Central memory CD8-positive, alpha-beta T cell (primary cell): ENCODE measurements at regions not wholly inside any gene's neighbourhood (a gene's known extent, or its start where the extent isn't known, plus 50 kb on each side); places are given as distances from the start of the nearest gene placed in this dataset.

Experiments used
- ATAC-seq: fragments of 150-1000 bp; cut with Tn5 transposase; replicated peaks from 2 replicates; pipeline ENCODE4 v1.10.0; 2022; ENCODE audit warnings: mild to moderate bottlenecking, moderate FRiP score, moderate number of reproducible peaks; ENCODE audit not compliant: poor library complexity, severe bottlenecking; ENCODE audit errors: extremely low read depth
- DNase-seq, 2 donors: peaks; one replicate each; pipeline ENCODE4 v3.0.0; 2021; ENCODE audit warnings: low spot score in 2 of 2
- H3K27ac Mint-ChIP-seq: one replicate; pipeline ENCODE4 v1.8.0; 2022; ENCODE audit warnings: low read depth, mild to moderate bottlenecking, moderate library complexity, mixed read lengths
- H3K27me3 Mint-ChIP-seq: one replicate; pipeline ENCODE4 v1.8.0; 2022; ENCODE audit warnings: mixed read lengths
- H3K36me3 Mint-ChIP-seq: one replicate; pipeline ENCODE4 v1.8.0; 2022; ENCODE audit warnings: mild to moderate bottlenecking, moderate library complexity, mixed read lengths; ENCODE audit not compliant: insufficient read depth
- H3K4me1 Mint-ChIP-seq: one replicate; pipeline ENCODE4 v1.8.0; 2022; ENCODE audit warnings: mixed read lengths
- H3K4me3 Mint-ChIP-seq: one replicate; pipeline ENCODE4 v1.8.0; 2022; ENCODE audit warnings: mild to moderate bottlenecking, moderate library complexity, mixed read lengths
- H3K9me3 Mint-ChIP-seq: one replicate; pipeline ENCODE4 v1.8.0; 2022; ENCODE audit warnings: mixed read lengths

- Mint-ChIP-seq H3K4me3 (no peak overlapping the region), H3K27me3 (peaks cover 23% of the 10 kb centered on the region), H3K4me1 (no peaks in the 10 kb centered on the region), H3K9me3 (no peaks in the 10 kb centered on the region), H3K36me3 (no peaks in the 10 kb centered on the region), H3K27ac (no peak overlapping the region)
- DNase-seq, result no peak
- no peak for ATAC-seq
Measured at GRCh38 chr7:155961241-155962190, 149.3 kb upstream of the SHH start.

- H3K27me3 Mint-ChIP-seq, result peaks cover 13% of the 10 kb centered on the region
- ATAC-seq, result no peak
- H3K36me3 Mint-ChIP-seq, result no peaks in the 10 kb centered on the region
- no peak overlapping the region for H3K27ac Mint-ChIP-seq
- H3K4me3 Mint-ChIP-seq, result no peak overlapping the region
- no peaks in the 10 kb centered on the region for H3K9me3 Mint-ChIP-seq
- no peaks in the 10 kb centered on the region for H3K4me1 Mint-ChIP-seq
- no peak for DNase-seq
Measured at GRCh38 chr7:155959894-155960293, 147.6 kb upstream of the SHH start.

GRCh38 chr7:155956977-155957376 lies 144.7 kb upstream of the SHH start:
- H3K4me1 Mint-ChIP-seq, result no peaks in the 10 kb centered on the region
- no peaks in the 10 kb centered on the region for H3K9me3 Mint-ChIP-seq
- H3K27ac Mint-ChIP-seq, result no peak overlapping the region
- no peaks in the 10 kb centered on the region for H3K36me3 Mint-ChIP-seq
- no peak overlapping the region for H3K4me3 Mint-ChIP-seq
- no peak for ATAC-seq
- DNase-seq, result no peak
- H3K27me3 Mint-ChIP-seq, result peaks cover 19% of the 10 kb centered on the region

- DNase-seq, result no peak
- no peaks in the 10 kb centered on the region for H3K9me3 Mint-ChIP-seq
- H3K27ac Mint-ChIP-seq, result no peak overlapping the region
- no peak for ATAC-seq
- no peak overlapping the region for H3K4me3 Mint-ChIP-seq
- no peaks in the 10 kb centered on the region for H3K36me3 Mint-ChIP-seq
- no peaks in the 10 kb centered on the region for H3K4me1 Mint-ChIP-seq
- peaks cover 12% of the 10 kb centered on the region for H3K27me3 Mint-ChIP-seq
Measured at GRCh38 chr7:155955367-155955635, 143.0 kb upstream of the SHH start.

- ATAC-seq, result no peak
- Mint-ChIP-seq H3K9me3 (no peaks in the 10 kb centered on the region), H3K27ac (no peak overlapping the region), H3K4me1 (no peaks in the 10 kb centered on the region), H3K4me3 (no peak overlapping the region), H3K36me3 (no peaks in the 10 kb centered on the region), H3K27me3 (peaks cover 8% of the 10 kb centered on the region)
- DNase-seq, result no peak
Measured at GRCh38 chr7:155954550-155955366, 142.5 kb upstream of the SHH start.

- no peaks in the 10 kb centered on the region for H3K9me3 Mint-ChIP-seq
- peaks cover 8% of the 10 kb centered on the region for H3K27me3 Mint-ChIP-seq
- H3K4me3 Mint-ChIP-seq, result no peak overlapping the region
- no peaks in the 10 kb centered on the region for H3K4me1 Mint-ChIP-seq
- ATAC-seq, result no peak
- DNase-seq, result no peak
- H3K36me3 Mint-ChIP-seq, result no peaks in the 10 kb centered on the region
- H3K27ac Mint-ChIP-seq, result no peak overlapping the region
Measured at GRCh38 chr7:155953781-155954549, 141.7 kb upstream of the SHH start.

- ATAC-seq (no peak), DNase-seq (no peak)
- H3K9me3 Mint-ChIP-seq, result no peaks in the 10 kb centered on the region
- H3K27ac Mint-ChIP-seq, result peak overlapping the region; percentile 39
- no peaks in the 10 kb centered on the region for H3K36me3 Mint-ChIP-seq
- H3K27me3 Mint-ChIP-seq, result peaks cover 8% of the 10 kb centered on the region
- H3K4me3 Mint-ChIP-seq, result no peak overlapping the region
- H3K4me1 Mint-ChIP-seq, result no peaks in the 10 kb centered on the region
Measured at GRCh38 chr7:155953501-155953778, 141.2 kb upstream of the SHH start.

GRCh38 chr7:155951554-155952158 lies 139.4 kb upstream of the SHH start:
- no peaks in the 10 kb centered on the region for H3K4me1 Mint-ChIP-seq
- no peaks in the 10 kb centered on the region for H3K36me3 Mint-ChIP-seq
- DNase-seq, result no peak
- peaks cover 8% of the 10 kb centered on the region for H3K27me3 Mint-ChIP-seq
- ATAC-seq, result no peak
- peaks cover 4% of the 10 kb centered on the region for H3K9me3 Mint-ChIP-seq
- no peak overlapping the region for H3K27ac Mint-ChIP-seq
- no peak overlapping the region for H3K4me3 Mint-ChIP-seq

GRCh38 chr7:155950898-155951553 lies 138.8 kb upstream of the SHH start:
- Mint-ChIP-seq H3K4me1 (no peaks in the 10 kb centered on the region), H3K9me3 (peaks cover 7% of the 10 kb centered on the region), H3K27me3 (peaks cover 8% of the 10 kb centered on the region), H3K36me3 (no peaks in the 10 kb centered on the region), H3K4me3 (no peak overlapping the region), H3K27ac (no peak overlapping the region)
- DNase-seq (no peak), ATAC-seq (no peak)

- peaks cover 7% of the 10 kb centered on the region for H3K9me3 Mint-ChIP-seq
- H3K36me3 Mint-ChIP-seq, result no peaks in the 10 kb centered on the region
Measured at GRCh38 chr7:155948845-155949244, 136.6 kb upstream of the SHH start.

GRCh38 chr7:155948423-155948822 lies 136.2 kb upstream of the SHH start:
- Mint-ChIP-seq H3K4me3 (no peak overlapping the region), H3K9me3 (peaks cover 7% of the 10 kb centered on the region), H3K4me1 (no peaks in the 10 kb centered on the region), H3K27me3 (peaks cover 8% of the 10 kb centered on the region), H3K36me3 (no peaks in the 10 kb centered on the region), H3K27ac (no peak overlapping the region)
- no peak for DNase-seq
- ATAC-seq, result no peak

More at GRCh38 chr7:155948845-155949244, 136.6 kb upstream of the SHH start:
- H3K4me1 Mint-ChIP-seq, result no peaks in the 10 kb centered on the region
- no peak overlapping the region for H3K27ac Mint-ChIP-seq
- H3K4me3 Mint-ChIP-seq, result no peak overlapping the region
- ATAC-seq (no peak), DNase-seq (no peak)
- peaks cover 8% of the 10 kb centered on the region for H3K27me3 Mint-ChIP-seq

- Mint-ChIP-seq H3K27me3 (no peaks in the 10 kb centered on the region), H3K36me3 (no peaks in the 10 kb centered on the region), H3K9me3 (peaks cover 7% of the 10 kb centered on the region), H3K4me1 (no peaks in the 10 kb centered on the region), H3K4me3 (no peak overlapping the region), H3K27ac (no peak overlapping the region)
- DNase-seq (no peak), ATAC-seq (no peak)
Measured at GRCh38 chr7:155947051-155947450, 134.8 kb upstream of the SHH start.
